Glomerular endothelial cell (primary cell): ENCODE measurements at regions not wholly inside any gene's neighbourhood (a gene's known extent, or its start where the extent isn't known, plus 50 kb on each side); places are given as distances from the start of the nearest gene placed in this dataset.
"Not testable (repeated sequence)": the region's sequence is repeated elsewhere in the genome, so short reads cannot be mapped to it uniquely, and the experiment has no call there.

ENCODE experiments used
- DNase-seq: peaks from one replicate; pipeline ENCODE4 v3.0.0-alpha.2; 2011; ENCODE audit warnings: low read depth, low spot score; ENCODE audit errors: extremely low read depth

GRCh38 chr2:65974067-65974723 lies 460.7 kb upstream of the MEIS1 start:
- no peak for DNase-seq

GRCh38 chr2:65969161-65969560 lies 465.8 kb upstream of the MEIS1 start:
- DNase-seq = no peak

GRCh38 chr2:65963303-65963702 lies 471.6 kb upstream of the MEIS1 start:
- DNase-seq = not testable (repeated sequence)

GRCh38 chr2:65960953-65961352 lies 474.0 kb upstream of the MEIS1 start:
- DNase-seq = no peak

GRCh38 chr2:65957886-65958285 lies 477.0 kb upstream of the MEIS1 start:
- no peak for DNase-seq

- no peak for DNase-seq
Measured at GRCh38 chr2:65957454-65957853, 477.5 kb upstream of the MEIS1 start.

GRCh38 chr2:65955259-65955658 lies 479.7 kb upstream of the MEIS1 start:
- no peak for DNase-seq

GRCh38 chr2:65952966-65953761 lies 481.8 kb upstream of the MEIS1 start:
- no peak for DNase-seq

GRCh38 chr2:65944213-65944612 lies 490.7 kb upstream of the MEIS1 start:
- no peak for DNase-seq

GRCh38 chr2:65943099-65943786 lies 491.7 kb upstream of the MEIS1 start:
- DNase-seq = no peak

- no peak for DNase-seq
Measured at GRCh38 chr2:65940856-65941255, 494.1 kb upstream of the MEIS1 start.

GRCh38 chr2:65939687-65940086 lies 495.2 kb upstream of the MEIS1 start:
- no peak for DNase-seq

GRCh38 chr2:65937379-65938160 lies 497.4 kb upstream of the MEIS1 start:
- DNase-seq = no peak

- no peak for DNase-seq
Measured at GRCh38 chr2:65934992-65935629, 499.8 kb upstream of the MEIS1 start.

- no peak for DNase-seq
Measured at GRCh38 chr2:65932571-65932970, 500.2 kb upstream of the SPRED2 start.

- no peak for DNase-seq
Measured at GRCh38 chr2:65931056-65931455, 498.7 kb upstream of the SPRED2 start.

- no peak for DNase-seq
Measured at GRCh38 chr2:65930259-65930658, 497.9 kb upstream of the SPRED2 start.

GRCh38 chr2:65929664-65930063 lies 497.3 kb upstream of the SPRED2 start:
- not testable (repeated sequence) for DNase-seq

- no peak for DNase-seq
Measured at GRCh38 chr2:65922794-65923193, 490.4 kb upstream of the SPRED2 start.

- no peak for DNase-seq
Measured at GRCh38 chr2:65922030-65922429, 489.6 kb upstream of the SPRED2 start.

- no peak for DNase-seq
Measured at GRCh38 chr2:65921116-65921515, 488.7 kb upstream of the SPRED2 start.
